ENCODE measurements at regions not wholly inside any gene's neighbourhood (a gene's known extent, or its start where the extent isn't known, plus 50 kb on each side); places are given as distances from the start of the nearest gene placed in this dataset.

- no peak for DNase-seq (ENCODE audit: low read depth)
Measured at GRCh38 chr2:2828774-2829368, 497.8 kb upstream of the MYT1L start.

DNA sequence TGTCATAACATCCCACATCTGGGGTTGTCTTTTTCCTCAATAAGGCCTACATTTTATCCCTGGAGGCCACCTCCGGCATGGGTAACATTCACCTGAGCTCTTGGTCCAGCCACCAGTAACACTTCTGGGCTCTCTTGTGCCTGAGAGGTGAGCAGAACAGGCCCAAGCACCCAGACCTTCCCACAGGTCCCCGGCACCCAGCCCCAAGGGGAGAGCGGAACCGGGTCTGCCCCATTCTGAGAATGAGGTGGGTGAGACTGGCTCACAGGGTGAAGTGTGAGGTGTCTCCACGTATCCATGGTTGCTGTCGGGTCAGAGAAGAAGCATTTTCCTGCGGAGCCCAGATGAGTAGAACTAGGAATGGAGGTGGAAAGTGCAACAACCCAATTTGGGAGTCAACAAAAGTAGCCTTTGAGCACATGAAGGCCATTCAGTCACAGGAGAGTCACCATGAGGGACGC lies 496.7 kb upstream of the MYT1L start:
- no peak for DNase-seq (ENCODE audit: low read depth)

- DNase-seq (ENCODE audit: low read depth), result no peak
Measured at GRCh38 chr2:2827046-2827636, 496.1 kb upstream of the MYT1L start.

DNA sequence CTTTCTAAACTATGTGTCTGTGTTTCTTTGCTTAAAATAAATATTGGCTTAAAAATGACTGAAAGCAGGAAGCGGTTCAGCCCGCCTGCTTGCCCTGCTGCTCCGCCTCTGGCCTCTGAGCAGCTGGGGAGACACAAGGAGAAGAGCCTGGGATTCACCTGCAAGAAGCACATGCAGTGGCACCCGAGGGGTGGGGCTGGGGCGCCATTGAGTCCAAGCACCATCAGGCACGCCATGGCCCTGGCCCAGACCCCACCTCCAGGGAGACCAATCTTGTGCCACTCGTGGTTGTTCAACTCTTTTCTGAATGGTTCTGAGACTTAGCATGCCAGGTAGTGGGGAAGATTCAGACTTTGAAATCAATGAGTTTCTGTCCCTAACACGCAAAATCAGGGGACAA lies 495.5 kb upstream of the MYT1L start:
- no peak for DNase-seq (ENCODE audit: low read depth)

DNA sequence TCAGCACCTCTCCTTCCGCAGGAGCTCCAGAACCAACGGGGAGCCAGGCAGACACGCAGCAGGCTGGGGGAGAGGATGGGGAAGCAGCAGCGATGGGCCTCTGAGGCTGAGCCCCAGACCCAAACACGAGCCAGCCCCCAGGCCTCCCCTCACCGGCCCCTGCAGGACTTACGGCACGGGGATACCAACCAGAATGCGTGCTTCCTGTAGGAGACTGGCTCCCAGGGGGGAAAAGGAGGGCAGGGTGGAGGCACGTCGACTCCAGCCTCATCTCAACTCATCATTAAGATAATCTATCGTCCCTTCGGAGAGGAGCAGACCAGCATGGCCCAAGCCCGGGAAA lies 495.1 kb upstream of the MYT1L start:
- DNase-seq (ENCODE audit: low read depth), result no peak

GRCh38 chr2:2825516-2826208 lies 494.6 kb upstream of the MYT1L start:
- DNase-seq (ENCODE audit: low read depth), result no peak

DNA sequence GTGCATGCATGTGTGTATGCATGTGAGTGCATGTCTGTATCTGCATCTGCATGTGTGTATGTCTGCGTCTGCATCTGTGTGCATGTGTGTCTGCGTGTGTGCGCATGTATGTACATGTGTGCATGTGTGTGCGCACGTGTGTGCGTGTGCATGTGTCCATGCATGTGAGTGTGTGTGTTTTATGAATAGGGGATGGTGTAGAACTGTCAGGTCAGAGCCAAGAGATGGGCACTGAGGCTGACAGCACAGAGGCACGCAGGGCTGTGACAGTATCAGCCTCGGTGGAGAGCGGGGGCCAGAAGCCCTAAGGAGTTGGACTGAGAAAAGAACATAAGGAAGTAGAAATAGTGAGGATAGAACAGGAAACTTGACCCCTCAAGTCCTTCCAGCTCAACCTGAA lies 494.0 kb upstream of the MYT1L start:
- DNase-seq (ENCODE audit: low read depth), result no peak

DNA sequence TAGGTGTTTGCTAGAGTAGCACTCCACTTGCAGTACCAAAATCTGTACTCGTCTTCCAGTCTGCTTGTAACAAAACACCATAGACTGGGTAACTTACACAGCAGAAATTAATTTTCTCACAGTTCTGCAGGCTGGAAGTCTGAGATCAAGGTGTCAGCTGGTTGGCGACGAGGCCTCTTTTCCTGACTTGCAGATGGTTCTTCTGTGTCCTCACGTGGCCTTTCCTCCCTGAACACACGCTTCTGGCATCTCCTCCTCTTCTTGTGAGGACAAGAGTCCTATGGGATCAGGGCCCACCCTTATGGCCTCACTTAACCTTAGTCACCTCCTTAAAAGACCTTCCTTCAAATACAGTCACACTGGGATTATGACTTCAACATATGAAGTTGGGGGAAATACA lies 493.5 kb upstream of the MYT1L start:
- no peak for DNase-seq (ENCODE audit: low read depth)

GRCh38 chr2:2823061-2823753 lies 492.1 kb upstream of the MYT1L start:
- no peak for DNase-seq (ENCODE audit: low read depth)

- no peak for DNase-seq (ENCODE audit: low read depth)
Measured at GRCh38 chr2:2822143-2822542, 491.1 kb upstream of the MYT1L start.

- no peak for DNase-seq (ENCODE audit: low read depth)
Measured at GRCh38 chr2:2812648-2813047, 481.6 kb upstream of the MYT1L start.

- DNase-seq (ENCODE audit: low read depth), result no peak
Measured at GRCh38 chr2:2812117-2812516, 481.0 kb upstream of the MYT1L start.

DNA sequence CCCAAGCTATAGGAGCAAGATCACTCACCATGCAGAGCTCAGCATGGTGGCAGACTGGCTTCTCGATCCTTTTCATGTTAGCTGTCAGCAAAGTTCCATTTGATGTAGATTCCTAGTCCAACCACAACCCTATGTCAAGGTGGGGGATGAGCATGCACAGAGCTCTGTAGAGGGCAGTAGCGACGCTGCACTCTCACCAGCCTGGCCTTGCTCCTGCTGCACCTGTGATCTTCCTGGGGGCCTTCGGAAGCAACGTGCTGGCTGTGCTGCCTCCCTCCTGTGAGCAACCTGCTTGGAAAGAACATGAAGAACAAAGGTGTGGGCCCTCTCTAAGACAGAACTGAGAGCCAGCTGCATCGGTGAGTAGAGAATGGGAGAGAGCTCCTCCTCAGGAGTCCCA lies 479.4 kb upstream of the MYT1L start:
- DNase-seq (ENCODE audit: low read depth), result no peak

DNA sequence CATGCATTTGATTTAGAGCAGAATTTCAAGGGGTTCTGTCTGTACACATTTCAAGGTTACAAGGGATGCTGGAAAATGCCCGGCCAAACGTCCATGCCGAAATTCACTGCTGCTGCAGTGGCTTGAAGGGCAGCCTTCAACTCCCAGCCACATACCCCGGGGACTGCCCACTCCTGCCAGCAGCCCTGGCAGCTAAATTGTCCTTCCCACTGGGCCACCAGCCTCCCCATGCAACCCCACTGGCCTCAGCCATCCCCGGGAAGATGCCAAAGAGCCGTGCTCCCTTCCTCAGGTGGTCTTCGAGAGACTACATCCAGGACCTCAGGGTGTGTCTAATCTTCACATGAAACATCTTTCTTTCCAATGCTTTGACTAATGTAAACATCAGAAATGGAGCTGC lies 478.7 kb upstream of the MYT1L start:
- DNase-seq (ENCODE audit: low read depth), result no peak

DNA sequence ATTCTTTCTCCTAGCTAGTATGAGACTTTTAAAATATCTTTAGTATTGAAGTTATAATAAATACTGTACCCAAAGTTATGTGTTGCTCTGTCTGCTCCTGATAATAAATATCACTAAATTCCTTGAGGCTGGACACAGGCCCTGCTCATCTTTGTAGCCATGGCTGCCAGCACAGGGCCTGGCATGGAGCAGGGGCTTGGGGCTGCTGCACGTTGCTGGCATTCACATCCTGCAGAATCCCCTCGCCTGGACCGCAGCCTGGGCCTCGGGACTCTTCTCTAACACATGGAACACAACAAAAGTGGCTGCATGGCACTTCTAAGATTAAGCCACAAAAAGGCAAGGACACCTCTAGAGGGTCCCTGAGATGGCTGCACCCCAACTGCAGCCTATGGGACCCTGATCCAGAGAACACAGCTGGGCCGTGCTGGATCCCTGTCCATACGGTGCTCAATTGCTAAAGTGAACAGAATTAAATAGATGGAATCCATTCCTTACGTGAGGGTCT lies 477.5 kb upstream of the MYT1L start:
- no peak for DNase-seq (ENCODE audit: low read depth)

GRCh38 chr2:2806711-2807110 lies 475.6 kb upstream of the MYT1L start:
- DNase-seq (ENCODE audit: low read depth), result no peak

DNA sequence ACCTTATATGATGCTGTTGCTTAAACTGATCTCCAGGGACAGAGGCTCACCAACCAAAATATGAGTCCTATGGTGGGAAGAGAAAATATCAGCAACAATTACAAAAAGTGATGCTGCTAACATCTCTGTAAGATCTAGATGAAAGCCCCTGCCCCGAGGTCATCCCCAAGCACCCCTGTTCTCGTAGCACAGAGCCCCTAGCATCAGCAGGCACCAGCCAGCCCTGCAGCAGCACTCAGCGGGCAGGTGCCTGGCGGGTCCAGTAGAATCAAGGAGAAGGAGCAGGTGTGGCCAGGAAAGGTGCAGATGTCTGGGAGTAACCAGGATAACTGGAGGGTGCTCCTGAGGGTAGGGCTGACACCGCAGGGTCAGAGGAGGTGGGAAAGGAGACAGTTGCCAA lies 474.2 kb upstream of the MYT1L start:
- DNase-seq (ENCODE audit: low read depth), result no peak

GRCh38 chr2:2804528-2804927 lies 473.5 kb upstream of the MYT1L start:
- DNase-seq (ENCODE audit: low read depth), result no peak

DNA sequence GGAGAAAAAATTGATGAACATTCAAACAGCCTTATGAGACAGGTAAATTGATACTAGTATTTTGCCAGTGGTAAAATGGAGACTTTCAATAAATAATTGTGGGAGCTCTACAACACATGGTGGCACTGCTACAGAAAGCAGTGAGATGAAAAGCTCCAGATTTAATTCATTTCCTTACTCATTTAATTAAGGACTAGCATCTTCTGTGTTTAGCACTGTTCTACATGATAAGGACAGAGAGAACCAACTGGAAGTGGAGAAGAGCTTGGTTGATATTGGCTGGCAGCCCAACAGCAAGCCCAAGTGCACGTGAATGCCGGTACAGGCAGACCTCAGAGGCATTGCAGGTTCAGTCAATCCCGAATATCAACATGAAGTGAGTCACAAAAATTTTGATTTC lies 470.4 kb upstream of the MYT1L start:
- no peak for DNase-seq (ENCODE audit: low read depth)

DNA sequence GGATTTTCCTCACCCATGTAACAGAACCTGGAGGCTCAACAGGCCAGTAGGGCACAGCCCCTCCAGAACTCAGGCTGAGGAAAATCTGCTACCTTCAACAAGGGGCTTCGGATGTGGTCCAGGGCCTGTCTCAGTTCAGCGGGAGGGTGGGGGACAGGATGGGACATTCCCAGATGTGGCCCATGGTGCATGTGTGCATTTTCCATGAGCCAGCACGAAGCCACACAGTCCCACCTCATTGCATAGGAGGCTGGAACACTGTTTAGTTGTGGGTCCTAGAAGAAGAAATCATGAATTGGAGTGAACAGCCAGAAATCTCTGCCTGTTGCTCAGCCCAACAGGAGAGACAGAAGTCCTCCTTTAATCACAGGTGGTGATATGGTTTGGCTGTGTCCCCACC lies 469.6 kb upstream of the MYT1L start:
- DNase-seq (ENCODE audit: low read depth), result no peak

DNA sequence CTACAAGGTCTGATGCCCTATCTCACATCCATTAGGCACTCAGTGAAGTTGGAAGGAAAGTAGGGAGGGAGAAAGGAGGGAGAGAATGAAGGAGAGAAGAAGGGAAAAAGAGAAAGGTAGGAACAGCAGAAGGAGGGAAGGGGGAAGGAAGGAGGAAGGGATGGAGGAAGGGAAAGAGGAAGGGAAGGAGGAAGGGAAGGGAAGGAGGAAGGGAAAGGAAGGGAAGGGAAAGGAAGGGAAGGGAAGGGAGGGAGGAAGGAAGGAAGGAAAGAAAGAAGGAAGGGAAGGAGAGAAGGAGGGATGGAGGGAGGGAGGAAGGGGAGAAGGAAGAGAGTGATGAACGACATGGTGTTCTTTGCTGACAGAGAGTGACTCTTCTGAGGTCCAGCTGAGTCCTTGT lies 468.9 kb upstream of the MYT1L start:
- no peak for DNase-seq (ENCODE audit: low read depth)

GRCh38 chr2:2799151-2799697 lies 468.1 kb upstream of the MYT1L start:
- DNase-seq (ENCODE audit: low read depth), result no peak

- no peak for DNase-seq (ENCODE audit: low read depth)
Measured at GRCh38 chr2:2798337-2798736, 467.3 kb upstream of the MYT1L start.

Measured in stimulated activated CD8-positive, alpha-beta memory T cell treated with anti-CD3 and anti-CD28 coated beads, Interleukin-7, amount 100 ng/mL, for 24 hours (primary cell).